ENCODE measurements at regions not wholly inside any gene's neighbourhood (a gene's known extent, or its start where the extent isn't known, plus 50 kb on each side); places are given as distances from the start of the nearest gene placed in this dataset.
"Not testable (repeated sequence)": the region's sequence is repeated elsewhere in the genome, so short reads cannot be mapped to it uniquely, and the experiment has no call there.

GRCh38 chr7:115654384-115655214, 376.0 kb downstream of the TFEC start:
- FAIRE-seq (peak; percentile 45), DNase-seq (ENCODE audit: insufficient read length, low spot score) (no peak)

GRCh38 chr7:115649429-115649828, 381.1 kb downstream of the TFEC start:
- FAIRE-seq: no peak
- DNase-seq (ENCODE audit: insufficient read length, low spot score): no peak

GRCh38 chr7:115647712-115648111, 382.9 kb downstream of the TFEC start:
- FAIRE-seq (no peak), DNase-seq (ENCODE audit: insufficient read length, low spot score) (no peak)

- FAIRE-seq (no peak), DNase-seq (ENCODE audit: insufficient read length, low spot score) (no peak)
Measured at GRCh38 chr7:115642194-115642593, 388.4 kb downstream of the TFEC start.

GRCh38 chr7:115638853-115639252, 391.7 kb downstream of the TFEC start:
- DNase-seq (ENCODE audit: insufficient read length, low spot score) (no peak), FAIRE-seq (no peak)

- FAIRE-seq (no peak), DNase-seq (ENCODE audit: insufficient read length, low spot score) (no peak)
Measured at GRCh38 chr7:115637128-115637527, 393.4 kb downstream of the TFEC start.

- FAIRE-seq: no peak
- DNase-seq (ENCODE audit: insufficient read length, low spot score): no peak
Measured at GRCh38 chr7:115635876-115636275, 394.7 kb downstream of the TFEC start.

- FAIRE-seq (no peak), DNase-seq (ENCODE audit: insufficient read length, low spot score) (no peak)
Measured at GRCh38 chr7:115635376-115635775, 395.2 kb downstream of the TFEC start.

GRCh38 chr7:115634633-115635032, 395.9 kb downstream of the TFEC start:
- FAIRE-seq (no peak), DNase-seq (ENCODE audit: insufficient read length, low spot score) (no peak)

- no peak for FAIRE-seq
- DNase-seq (ENCODE audit: insufficient read length, low spot score): no peak
Measured at GRCh38 chr7:115632636-115633035, 397.9 kb downstream of the TFEC start.

- no peak for DNase-seq (ENCODE audit: insufficient read length, low spot score)
Measured at GRCh38 chr7:115631782-115632181, 398.8 kb downstream of the TFEC start.

GRCh38 chr7:115630049-115630448, 400.5 kb downstream of the TFEC start:
- FAIRE-seq (no peak), DNase-seq (ENCODE audit: insufficient read length, low spot score) (no peak)

More at GRCh38 chr7:115631782-115632181, 398.8 kb downstream of the TFEC start:
- no peak for FAIRE-seq

- FAIRE-seq (no peak), DNase-seq (ENCODE audit: insufficient read length, low spot score) (no peak)
Measured at GRCh38 chr7:115618676-115619075, 411.9 kb downstream of the TFEC start.

GRCh38 chr7:115613836-115614235, 416.7 kb downstream of the TFEC start:
- FAIRE-seq (no peak), DNase-seq (ENCODE audit: insufficient read length, low spot score) (no peak)

- FAIRE-seq: no peak
- no peak for DNase-seq (ENCODE audit: insufficient read length, low spot score)
Measured at GRCh38 chr7:115603416-115603815, 427.1 kb downstream of the TFEC start.

- FAIRE-seq (no peak), DNase-seq (ENCODE audit: insufficient read length, low spot score) (no peak)
Measured at GRCh38 chr7:115600207-115600606, 430.4 kb downstream of the TFEC start.

- not testable (repeated sequence) for FAIRE-seq
Measured at GRCh38 chr7:115599184-115599583, 431.4 kb downstream of the TFEC start.

GRCh38 chr7:115597220-115597619, 433.3 kb downstream of the TFEC start:
- not testable (repeated sequence) for FAIRE-seq; DNase-seq (ENCODE audit: insufficient read length, low spot score)

More at GRCh38 chr7:115599184-115599583, 431.4 kb downstream of the TFEC start:
- DNase-seq (ENCODE audit: insufficient read length, low spot score): not testable (repeated sequence)

- DNase-seq (ENCODE audit: insufficient read length, low spot score) (no peak), FAIRE-seq (no peak)
Measured at GRCh38 chr7:115593111-115593510, 437.5 kb downstream of the TFEC start.

- FAIRE-seq: no peak
Measured at GRCh38 chr7:115585015-115585718, 445.4 kb downstream of the TFEC start.

GRCh38 chr7:115582956-115583355, 447.6 kb downstream of the TFEC start:
- DNase-seq (ENCODE audit: insufficient read length, low spot score) (no peak), FAIRE-seq (no peak)

More at GRCh38 chr7:115585015-115585718, 445.4 kb downstream of the TFEC start:
- no peak for DNase-seq (ENCODE audit: insufficient read length, low spot score)

- DNase-seq (ENCODE audit: insufficient read length, low spot score): no peak
- FAIRE-seq: no peak
Measured at GRCh38 chr7:115578576-115578975, 452.0 kb downstream of the TFEC start.

Data from GM19239 (cell line).